SK-N-SH (cell line): ENCODE measurements at regions not wholly inside any gene's neighbourhood (a gene's known extent, or its start where the extent isn't known, plus 50 kb on each side); places are given as distances from the start of the nearest gene placed in this dataset.
"Not testable (repeated sequence)": the region's sequence is repeated elsewhere in the genome, so short reads cannot be mapped to it uniquely, and the experiment has no call there.

Source experiments
- CHD2 ChIP-seq: fragments of 150-350 bp; IDR thresholded peaks from 2 replicates; pipeline ENCODE4 v1.6.1; 2018; ENCODE audit warnings: low read length; ENCODE audit not compliant: partially characterized antibody
- EP300 ChIP-seq, 2 experiments: IDR thresholded peaks; 2 replicates each; pipeline versions ENCODE4 v1.4.0 to v1.6.1; 2012; ENCODE audit warnings: borderline replicate concordance in 1 of 2, low read depth in 1 of 2, low read length in 1 of 2
- POLR2AphosphoS5 ChIP-seq: IDR thresholded peaks from 2 replicates; pipeline ENCODE4 v1.6.1; 2012; ENCODE audit warnings: low read depth, low read length
- RAD21 ChIP-seq: IDR thresholded peaks from 2 replicates; pipeline ENCODE4 v1.6.1; 2012; ENCODE audit warnings: mild to moderate bottlenecking, low read length
- RCOR1 ChIP-seq: fragments of 150-350 bp; IDR thresholded peaks from 2 replicates; pipeline ENCODE4 v1.6.1; 2017; ENCODE audit warnings: antibody characterized with exemption, low read length
- TF ChIP-seq, protein P1 (sequence below): fragments of 200-600 bp; sonication (generic); IDR thresholded peaks from 2 replicates; pipeline ENCODE4 v1.6.1; 2017; ENCODE audit warnings: antibody characterized with exemption, mild to moderate bottlenecking, moderate library complexity
- TF ChIP-seq, protein P2 (sequence below): IDR thresholded peaks from 2 replicates; pipeline ENCODE4; 2012

DNA sequence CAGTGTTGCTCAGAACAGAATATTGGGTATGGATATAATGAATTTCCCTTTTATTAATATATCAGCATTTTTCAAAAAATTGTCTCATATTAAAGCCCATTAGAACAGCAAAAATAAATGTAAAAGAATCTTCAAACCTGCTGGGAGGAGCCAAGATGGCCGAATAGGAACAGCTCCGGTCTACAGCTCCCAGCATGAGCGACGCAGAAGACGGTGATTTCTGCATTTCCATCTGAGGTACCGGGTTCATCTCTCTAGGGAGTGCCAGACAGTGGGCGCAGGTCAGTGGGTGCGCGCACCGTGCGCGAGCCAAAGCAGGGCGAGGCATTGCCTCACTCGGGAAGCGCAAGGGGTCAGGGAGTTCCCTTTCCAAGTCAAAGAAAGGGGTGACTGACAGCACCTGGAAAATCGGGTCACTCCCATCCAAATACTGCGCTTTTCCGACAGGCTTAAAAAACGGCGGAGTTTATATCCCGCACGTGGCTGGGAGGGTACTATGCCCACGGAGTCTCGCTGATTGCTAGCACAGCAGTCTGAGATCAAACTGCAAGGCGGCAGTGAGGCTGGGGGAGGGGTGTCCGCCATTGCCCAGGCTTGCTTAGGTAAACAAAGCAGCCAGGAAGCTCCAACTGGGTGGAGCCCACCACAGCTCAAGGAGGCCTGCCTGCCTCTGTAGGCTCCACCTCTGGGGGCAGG, 816.8 kb downstream of the TTLL7 start:
- not testable (repeated sequence) for TF ChIP-seq CHD2; RAD21; POLR2AphosphoS5; EP300 (IDR thresholded peaks at IDR 0.05; ENCODE audit: borderline replicate concordance in 1 of 2, low read depth in 1 of 2, low read length in 1 of 2); RCOR1
- TF ChIP-seq, protein P1, sequence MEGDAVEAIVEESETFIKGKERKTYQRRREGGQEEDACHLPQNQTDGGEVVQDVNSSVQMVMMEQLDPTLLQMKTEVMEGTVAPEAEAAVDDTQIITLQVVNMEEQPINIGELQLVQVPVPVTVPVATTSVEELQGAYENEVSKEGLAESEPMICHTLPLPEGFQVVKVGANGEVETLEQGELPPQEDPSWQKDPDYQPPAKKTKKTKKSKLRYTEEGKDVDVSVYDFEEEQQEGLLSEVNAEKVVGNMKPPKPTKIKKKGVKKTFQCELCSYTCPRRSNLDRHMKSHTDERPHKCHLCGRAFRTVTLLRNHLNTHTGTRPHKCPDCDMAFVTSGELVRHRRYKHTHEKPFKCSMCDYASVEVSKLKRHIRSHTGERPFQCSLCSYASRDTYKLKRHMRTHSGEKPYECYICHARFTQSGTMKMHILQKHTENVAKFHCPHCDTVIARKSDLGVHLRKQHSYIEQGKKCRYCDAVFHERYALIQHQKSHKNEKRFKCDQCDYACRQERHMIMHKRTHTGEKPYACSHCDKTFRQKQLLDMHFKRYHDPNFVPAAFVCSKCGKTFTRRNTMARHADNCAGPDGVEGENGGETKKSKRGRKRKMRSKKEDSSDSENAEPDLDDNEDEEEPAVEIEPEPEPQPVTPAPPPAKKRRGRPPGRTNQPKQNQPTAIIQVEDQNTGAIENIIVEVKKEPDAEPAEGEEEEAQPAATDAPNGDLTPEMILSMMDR = not testable (repeated sequence)
- TF ChIP-seq, protein P2, sequence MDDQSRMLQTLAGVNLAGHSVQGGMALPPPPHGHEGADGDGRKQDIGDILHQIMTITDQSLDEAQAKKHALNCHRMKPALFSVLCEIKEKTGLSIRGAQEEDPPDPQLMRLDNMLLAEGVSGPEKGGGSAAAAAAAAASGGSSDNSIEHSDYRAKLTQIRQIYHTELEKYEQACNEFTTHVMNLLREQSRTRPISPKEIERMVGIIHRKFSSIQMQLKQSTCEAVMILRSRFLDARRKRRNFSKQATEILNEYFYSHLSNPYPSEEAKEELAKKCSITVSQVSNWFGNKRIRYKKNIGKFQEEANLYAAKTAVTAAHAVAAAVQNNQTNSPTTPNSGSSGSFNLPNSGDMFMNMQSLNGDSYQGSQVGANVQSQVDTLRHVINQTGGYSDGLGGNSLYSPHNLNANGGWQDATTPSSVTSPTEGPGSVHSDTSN = not testable (repeated sequence)
